GM12874 (cell line): ENCODE measurements at regions not wholly inside any gene's neighbourhood (a gene's known extent, or its start where the extent isn't known, plus 50 kb on each side); places are given as distances from the start of the nearest gene placed in this dataset.

ENCODE experiments used
- TF ChIP-seq, protein P1 (sequence below): IDR thresholded peaks from 2 replicates; pipeline ENCODE4 v1.5.1; 2011; ENCODE audit warnings: low read depth, mild to moderate bottlenecking, control low read depth, low read length, moderate library complexity; ENCODE audit not compliant: insufficient read depth

GRCh38 chr3:116601206-116601605 lies 108.4 kb upstream of the TUSC7 start:
- TF ChIP-seq, protein P1, sequence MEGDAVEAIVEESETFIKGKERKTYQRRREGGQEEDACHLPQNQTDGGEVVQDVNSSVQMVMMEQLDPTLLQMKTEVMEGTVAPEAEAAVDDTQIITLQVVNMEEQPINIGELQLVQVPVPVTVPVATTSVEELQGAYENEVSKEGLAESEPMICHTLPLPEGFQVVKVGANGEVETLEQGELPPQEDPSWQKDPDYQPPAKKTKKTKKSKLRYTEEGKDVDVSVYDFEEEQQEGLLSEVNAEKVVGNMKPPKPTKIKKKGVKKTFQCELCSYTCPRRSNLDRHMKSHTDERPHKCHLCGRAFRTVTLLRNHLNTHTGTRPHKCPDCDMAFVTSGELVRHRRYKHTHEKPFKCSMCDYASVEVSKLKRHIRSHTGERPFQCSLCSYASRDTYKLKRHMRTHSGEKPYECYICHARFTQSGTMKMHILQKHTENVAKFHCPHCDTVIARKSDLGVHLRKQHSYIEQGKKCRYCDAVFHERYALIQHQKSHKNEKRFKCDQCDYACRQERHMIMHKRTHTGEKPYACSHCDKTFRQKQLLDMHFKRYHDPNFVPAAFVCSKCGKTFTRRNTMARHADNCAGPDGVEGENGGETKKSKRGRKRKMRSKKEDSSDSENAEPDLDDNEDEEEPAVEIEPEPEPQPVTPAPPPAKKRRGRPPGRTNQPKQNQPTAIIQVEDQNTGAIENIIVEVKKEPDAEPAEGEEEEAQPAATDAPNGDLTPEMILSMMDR: no peak

DNA sequence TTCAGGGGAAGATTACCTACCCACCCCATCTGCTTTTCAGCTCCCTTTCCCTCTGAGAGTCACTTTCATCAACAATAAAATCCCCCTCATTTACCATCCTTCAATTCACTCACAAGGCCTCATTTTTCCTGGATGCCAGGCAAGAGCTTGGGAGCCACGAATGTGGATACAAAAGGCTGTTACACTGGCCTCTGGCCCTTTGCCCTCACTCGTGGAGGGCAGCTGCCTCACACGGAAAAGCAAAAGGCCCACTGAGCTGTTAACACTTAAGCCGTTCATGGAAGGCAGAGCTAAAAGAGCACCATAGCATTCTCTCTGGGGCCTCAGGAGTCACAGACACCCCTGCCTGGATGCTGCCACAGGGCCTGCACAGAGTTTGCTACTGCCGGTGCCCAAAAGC lies 102.4 kb upstream of the TUSC7 start:
- TF ChIP-seq, protein P1: no peak

DNA sequence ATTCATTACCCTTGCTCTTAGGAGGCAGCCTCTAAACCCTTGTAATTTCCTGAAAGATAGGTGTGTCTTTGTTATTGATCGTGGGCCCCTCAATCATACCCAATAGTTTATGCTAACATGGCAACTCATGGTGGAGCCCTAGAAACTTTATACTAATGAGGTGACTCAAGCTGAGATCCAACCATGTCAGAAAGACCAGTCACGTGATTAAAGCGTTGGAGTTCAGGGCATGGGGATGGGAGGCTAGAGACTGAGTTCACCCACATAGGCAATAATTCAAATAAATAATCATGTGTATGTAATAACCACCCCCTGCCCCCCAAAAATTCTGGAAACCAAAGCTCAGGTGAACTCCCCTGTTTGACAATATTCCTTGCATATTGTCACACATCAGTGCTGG lies 99.5 kb upstream of the TUSC7 start:
- TF ChIP-seq, protein P1: no peak

- TF ChIP-seq, protein P1: peak; percentile 24
These were observed 94.7 kb upstream of the TUSC7 start for GRCh38 chr3:116614795-116615362.

- TF ChIP-seq, protein P1: no peak
These were observed 91.4 kb upstream of the TUSC7 start for GRCh38 chr3:116618138-116618537.

GRCh38 chr3:116618930-116619329 lies 90.6 kb upstream of the TUSC7 start:
- TF ChIP-seq, protein P1: no peak

- TF ChIP-seq, protein P1: no peak
These were observed 79.1 kb upstream of the TUSC7 start for GRCh38 chr3:116630494-116630893.
